NCI-H2196 (cell line): ENCODE measurements at regions not wholly inside any gene's neighbourhood (a gene's known extent, or its start where the extent isn't known, plus 50 kb on each side); places are given as distances from the start of the nearest gene placed in this dataset.
"Not testable (repeated sequence)": the region's sequence is repeated elsewhere in the genome, so short reads cannot be mapped to it uniquely, and the experiment has no call there.

Experiments
- DNase-seq: peaks from one replicate; lab custom pipeline; 2025; ENCODE audit not compliant: unreplicated experiment; lab: John Stamatoyannopoulos, UW

GRCh38 chr6:22349051-22349450 is 52.2 kb upstream of the PRL start:
- no peak for DNase-seq

GRCh38 chr6:22349528-22349927 is 52.7 kb upstream of the PRL start:
- DNase-seq: no peak

- no peak for DNase-seq
These were observed 53.3 kb upstream of the PRL start for GRCh38 chr6:22350109-22350508.

GRCh38 chr6:22353101-22353500 is 56.3 kb upstream of the PRL start:
- no peak for DNase-seq

GRCh38 chr6:22356362-22356940 is 59.6 kb upstream of the PRL start:
- DNase-seq: no peak

GRCh38 chr6:22357724-22358189 is 60.9 kb upstream of the PRL start:
- DNase-seq: no peak

GRCh38 chr6:22361576-22361975 is 64.7 kb upstream of the PRL start:
- no peak for DNase-seq

GRCh38 chr6:22362361-22362760 is 65.5 kb upstream of the PRL start:
- DNase-seq: peak; percentile 45

GRCh38 chr6:22363166-22363713 is 66.4 kb upstream of the PRL start:
- peak; percentile 70 for DNase-seq

- peak; percentile 12 for DNase-seq
These were observed 66.9 kb upstream of the PRL start for GRCh38 chr6:22363714-22364239.

GRCh38 chr6:22364306-22364705 is 67.5 kb upstream of the PRL start:
- no peak for DNase-seq

GRCh38 chr6:22366214-22366613 is 69.4 kb upstream of the PRL start:
- DNase-seq: no peak

GRCh38 chr6:22367346-22367745 is 70.5 kb upstream of the PRL start:
- no peak for DNase-seq

- DNase-seq: no peak
These were observed 72.0 kb upstream of the PRL start for GRCh38 chr6:22368794-22369193.

GRCh38 chr6:22372922-22373321 is 76.1 kb upstream of the PRL start:
- no peak for DNase-seq

- not testable (repeated sequence) for DNase-seq
These were observed 78.1 kb upstream of the PRL start for GRCh38 chr6:22374950-22375349.

GRCh38 chr6:22376293-22376692 is 79.5 kb upstream of the PRL start:
- DNase-seq: not testable (repeated sequence)

- DNase-seq: not testable (repeated sequence)
These were observed 81.7 kb upstream of the PRL start for GRCh38 chr6:22378536-22378935.

GRCh38 chr6:22380236-22380635 is 83.4 kb upstream of the PRL start:
- DNase-seq: no peak

GRCh38 chr6:22381845-22382544 is 85.2 kb upstream of the PRL start:
- DNase-seq: no peak

- DNase-seq: no peak
These were observed 86.2 kb upstream of the PRL start for GRCh38 chr6:22383016-22383415.

GRCh38 chr6:22392711-22393110 is 95.9 kb upstream of the PRL start:
- DNase-seq: no peak
